Caco-2 (cell line): ENCODE measurements at regions not wholly inside any gene's neighbourhood (a gene's known extent, or its start where the extent isn't known, plus 50 kb on each side); places are given as distances from the start of the nearest gene placed in this dataset.
"Not testable (repeated sequence)": the region's sequence is repeated elsewhere in the genome, so short reads cannot be mapped to it uniquely, and the experiment has no call there.

Experiments used
- BruUV-seq: library from RNA; stranded (reverse); fragments of 400-500 nt; replicated peaks from 2 replicates; lab custom pipeline; 2021; lab: Mats Ljungman, UMichigan
- CTCF ChIA-PET: fragments of 300-600 bp; sonication (Branson Sonifier 250); formaldehyde crosslinking; loops from one replicate; lab custom pipeline; 2022; ENCODE audit warnings: antibody characterized with exemption; lab: Charles Lee
- POLR2A ChIA-PET: fragments of 300-600 bp; sonication (Branson Sonifier 250); formaldehyde crosslinking; loops from one replicate; lab custom pipeline; 2022; ENCODE audit warnings: antibody characterized with exemption; lab: Charles Lee
- DNase-seq, 2 experiments: peaks; one replicate each; pipeline versions ENCODE4 v3.0.0 to v3.0.0-alpha.2; 2020 to 2022
- H3K27me3 ChIP-seq: replicated peaks from 2 replicates; pipeline ENCODE4 v1.6.0; 2011; ENCODE audit warnings: low read length; ENCODE audit not compliant: control insufficient read depth, insufficient read depth
- H3K36me3 ChIP-seq: 2 replicates; pipeline ENCODE4 v1.5.1; 2011; ENCODE audit warnings: low read length; ENCODE audit not compliant: control insufficient read depth, insufficient read depth
- H3K4me1 ChIP-seq: fragments of 250-450 bp; sonication (Bioruptor Pico); 2 replicates; pipeline ENCODE4 v1.5.1; 2020; ENCODE audit warnings: mild to moderate bottlenecking
- H3K4me3 ChIP-seq: 2 replicates; pipeline ENCODE4 v1.5.1; 2011; ENCODE audit warnings: low read depth, mild to moderate bottlenecking, control low read depth, low read length
- H3K9me3 ChIP-seq: fragments of 250-450 bp; sonication (Bioruptor Pico); 2 replicates; pipeline ENCODE4 v1.5.1; 2020; ENCODE audit warnings: mild to moderate bottlenecking, moderate library complexity
- H3K27ac Mint-ChIP-seq: one replicate; pipeline ENCODE4 v1.8.0; 2022; ENCODE audit warnings: mixed read lengths; ENCODE audit not compliant: unreplicated experiment
- H3K27me3 Mint-ChIP-seq: one replicate; pipeline ENCODE4 v1.8.0; 2022; ENCODE audit warnings: mixed read lengths; ENCODE audit not compliant: insufficient read depth, unreplicated experiment
- H3K36me3 Mint-ChIP-seq: one replicate; pipeline ENCODE4 v1.8.0; 2022; ENCODE audit warnings: mild to moderate bottlenecking, mixed read lengths; ENCODE audit not compliant: insufficient read depth, unreplicated experiment
- H3K4me1 Mint-ChIP-seq: one replicate; pipeline ENCODE4 v1.8.0; 2022; ENCODE audit warnings: low read depth, mixed read lengths; ENCODE audit not compliant: unreplicated experiment
- H3K4me3 Mint-ChIP-seq: one replicate; pipeline ENCODE4 v1.8.0; 2022; ENCODE audit warnings: mild to moderate bottlenecking, moderate library complexity, mixed read lengths; ENCODE audit not compliant: unreplicated experiment
- H3K9me3 Mint-ChIP-seq: one replicate; pipeline ENCODE4 v1.8.0; 2022; ENCODE audit warnings: mixed read lengths; ENCODE audit not compliant: unreplicated experiment
- intact Hi-C: fragments of 100-400 bp; cut with micrococcal nuclease; formaldehyde crosslinking; loops from one replicate; pipeline ENCODE4 v1.10.0; 2022; ENCODE audit not compliant: unreplicated experiment
- TF ChIP-seq, protein P1 (sequence below), 2 experiments: fragments of 200-600 bp in 1 of 2; IDR thresholded peaks; 1 replicate in 1 of 2; 2 replicates in 1 of 2; pipeline versions ENCODE4 v1.5.1 to v1.8.0; 2011 to 2022; ENCODE audit warnings: antibody characterized with exemption in 1 of 2, control low read depth in 1 of 2, inconsistent platforms in 1 of 2, low read depth in 1 of 2, low read length in 1 of 2, mild to moderate bottlenecking in 1 of 2, moderate library complexity in 1 of 2; ENCODE audit not compliant: insufficient read depth in 1 of 2, severe bottlenecking in 1 of 2, unreplicated experiment in 1 of 2

DNA sequence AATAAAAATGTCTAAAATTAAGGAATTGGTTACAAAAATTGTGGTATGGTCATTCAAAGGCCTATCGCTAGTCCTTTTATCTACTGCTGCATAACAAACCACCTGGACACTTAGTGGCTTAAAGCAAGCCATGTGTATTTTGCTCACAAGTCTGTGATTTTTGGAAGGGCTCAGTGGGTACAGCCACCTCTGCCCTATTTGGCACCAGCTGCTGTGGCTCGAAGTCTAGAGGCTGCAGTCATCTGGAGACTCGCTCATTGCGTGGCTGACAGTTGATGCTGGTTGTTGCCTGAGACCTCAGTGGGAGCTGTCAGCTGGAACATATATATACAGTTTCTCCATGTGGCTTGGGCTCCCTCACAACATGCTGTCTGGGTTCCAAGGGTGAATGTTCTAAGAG, 60.8 kb upstream of the MID1 start:
- no peaks in the 10 kb centered on the region for H3K4me1 ChIP-seq
- no peaks in the 10 kb centered on the region for H3K36me3 ChIP-seq
- H3K27ac Mint-ChIP-seq, result no peak overlapping the region
- H3K4me1 Mint-ChIP-seq, result no peaks in the 10 kb centered on the region
- POLR2A ChIA-PET, result no interaction called here
- H3K9me3 ChIP-seq, result no peaks in the 10 kb centered on the region
- TF ChIP-seq, protein P1, sequence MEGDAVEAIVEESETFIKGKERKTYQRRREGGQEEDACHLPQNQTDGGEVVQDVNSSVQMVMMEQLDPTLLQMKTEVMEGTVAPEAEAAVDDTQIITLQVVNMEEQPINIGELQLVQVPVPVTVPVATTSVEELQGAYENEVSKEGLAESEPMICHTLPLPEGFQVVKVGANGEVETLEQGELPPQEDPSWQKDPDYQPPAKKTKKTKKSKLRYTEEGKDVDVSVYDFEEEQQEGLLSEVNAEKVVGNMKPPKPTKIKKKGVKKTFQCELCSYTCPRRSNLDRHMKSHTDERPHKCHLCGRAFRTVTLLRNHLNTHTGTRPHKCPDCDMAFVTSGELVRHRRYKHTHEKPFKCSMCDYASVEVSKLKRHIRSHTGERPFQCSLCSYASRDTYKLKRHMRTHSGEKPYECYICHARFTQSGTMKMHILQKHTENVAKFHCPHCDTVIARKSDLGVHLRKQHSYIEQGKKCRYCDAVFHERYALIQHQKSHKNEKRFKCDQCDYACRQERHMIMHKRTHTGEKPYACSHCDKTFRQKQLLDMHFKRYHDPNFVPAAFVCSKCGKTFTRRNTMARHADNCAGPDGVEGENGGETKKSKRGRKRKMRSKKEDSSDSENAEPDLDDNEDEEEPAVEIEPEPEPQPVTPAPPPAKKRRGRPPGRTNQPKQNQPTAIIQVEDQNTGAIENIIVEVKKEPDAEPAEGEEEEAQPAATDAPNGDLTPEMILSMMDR (IDR thresholded peaks at IDR 0.05; ENCODE audit: insufficient read depth in 1 of 2, low read depth in 1 of 2, low read length in 1 of 2, severe bottlenecking in 1 of 2, unreplicated experiment in 1 of 2), result no peak
- CTCF ChIA-PET, result no interaction called here
- H3K36me3 Mint-ChIP-seq, result peaks cover 1% of the 10 kb centered on the region
- no peaks in the 10 kb centered on the region for H3K9me3 Mint-ChIP-seq
- no peaks in the 10 kb centered on the region for H3K27me3 Mint-ChIP-seq
- no peak overlapping the region for H3K4me3 Mint-ChIP-seq
- intact Hi-C loops, result no loop called here
- H3K27me3 ChIP-seq, result no peaks in the 10 kb centered on the region
- H3K4me3 ChIP-seq, result no peak overlapping the region
- no peak for DNase-seq
- BruUV-seq, result no TSS peak

DNA sequence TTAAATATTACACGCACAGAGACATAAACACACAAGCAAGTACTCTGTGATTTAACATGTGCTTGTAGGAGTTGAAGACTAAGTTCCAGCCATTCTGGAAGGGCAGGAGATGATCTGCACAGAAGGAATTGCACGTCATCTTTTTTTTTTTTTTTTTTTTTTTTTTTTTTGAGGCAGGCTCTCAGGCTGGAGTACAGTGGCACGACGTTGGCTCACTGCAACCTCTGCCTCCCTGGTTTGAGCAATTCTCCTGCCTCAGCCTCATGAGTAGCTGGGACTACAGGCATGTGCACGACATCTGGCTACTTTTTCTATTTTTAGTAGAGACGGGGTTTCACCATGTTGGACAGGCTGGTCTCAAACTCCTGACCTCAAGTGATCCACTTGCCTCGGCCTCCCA, 63.2 kb upstream of the MID1 start:
- H3K27me3 ChIP-seq, H3K36me3 ChIP-seq, DNase-seq, H3K4me3 Mint-ChIP-seq, CTCF ChIA-PET, intact Hi-C loops, BruUV-seq, H3K36me3 Mint-ChIP-seq, H3K9me3 Mint-ChIP-seq, H3K27me3 Mint-ChIP-seq, H3K4me1 ChIP-seq, H3K9me3 ChIP-seq, H3K27ac Mint-ChIP-seq, H3K4me3 ChIP-seq, POLR2A ChIA-PET, H3K4me1 Mint-ChIP-seq: not testable (repeated sequence)

GRCh38 chrX:10685923-10686595, 65.7 kb upstream of the MID1 start:
- DNase-seq, result no peak
- H3K4me3 Mint-ChIP-seq, result no peak overlapping the region
- ChIA-PET POLR2A (no interaction called here), CTCF (no interaction called here)
- Histone ChIP-seq H3K9me3 (no peaks in the 10 kb centered on the region), H3K36me3 (no peaks in the 10 kb centered on the region), H3K4me1 (no peaks in the 10 kb centered on the region), H3K27me3 (no peaks in the 10 kb centered on the region), H3K4me3 (no peak overlapping the region)
- H3K27ac Mint-ChIP-seq, result no peak overlapping the region
- no peaks in the 10 kb centered on the region for H3K9me3 Mint-ChIP-seq
- BruUV-seq, result no TSS peak
- TF ChIP-seq, protein P1 (IDR thresholded peaks at IDR 0.05; ENCODE audit: insufficient read depth in 1 of 2, low read depth in 1 of 2, low read length in 1 of 2, severe bottlenecking in 1 of 2, unreplicated experiment in 1 of 2), result no peak
- intact Hi-C loops, result no loop called here
- H3K4me1 Mint-ChIP-seq, result no peaks in the 10 kb centered on the region
- no peaks in the 10 kb centered on the region for H3K27me3 Mint-ChIP-seq
- peaks cover 9% of the 10 kb centered on the region for H3K36me3 Mint-ChIP-seq

DNA sequence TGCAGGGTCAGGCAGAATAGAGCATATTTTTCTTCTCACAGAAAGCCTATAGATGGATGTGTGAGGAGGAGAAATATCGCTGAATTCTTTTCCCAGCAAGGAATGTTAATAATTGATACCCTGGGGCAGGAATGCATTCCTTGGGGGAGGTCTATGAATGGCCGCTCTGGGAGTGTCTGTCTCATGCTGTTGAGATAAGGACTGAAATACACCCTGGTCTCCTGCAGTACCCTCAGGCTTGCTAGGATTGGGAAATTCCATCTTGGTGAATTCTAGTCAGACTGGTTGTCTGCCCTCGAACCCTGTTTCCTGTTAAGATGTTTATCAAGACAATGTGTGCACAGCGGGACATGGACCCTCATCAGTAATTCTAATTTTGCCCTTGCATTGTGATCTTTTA, 71.4 kb upstream of the MID1 start:
- DNase-seq, result peak; percentile 40 to 45
- CTCF ChIA-PET, H3K27me3 ChIP-seq, H3K9me3 Mint-ChIP-seq, H3K9me3 ChIP-seq, H3K4me3 Mint-ChIP-seq, BruUV-seq, H3K27me3 Mint-ChIP-seq, H3K4me1 ChIP-seq, H3K4me3 ChIP-seq, H3K27ac Mint-ChIP-seq, intact Hi-C loops, POLR2A ChIA-PET, H3K36me3 ChIP-seq, H3K4me1 Mint-ChIP-seq: not testable (repeated sequence)
- peaks cover 26% of the 10 kb centered on the region for H3K36me3 Mint-ChIP-seq
